ENCODE measurements at regions not wholly inside any gene's neighbourhood (a gene's known extent, or its start where the extent isn't known, plus 50 kb on each side); places are given as distances from the start of the nearest gene placed in this dataset.
"Not testable (repeated sequence)": the region's sequence is repeated elsewhere in the genome, so short reads cannot be mapped to it uniquely, and the experiment has no call there.

- DNase-seq (ENCODE audit: low read depth, low spot score), result no peak
- in situ Hi-C loops (cut with HindIII; ENCODE audit: low sequenced_read_pairs), result loop anchor here (25.0 kb wide), 1 partner anchor 103 kb away; the partner anchor contains the start of gene MFGE8
- no peak for TF ChIP-seq CTCF (IDR thresholded peaks at IDR 0.05; ENCODE audit: low read depth, low read length)
- no peak overlapping the region for H3K4me3 ChIP-seq (ENCODE audit: low read depth, low read length)
These were observed 72.7 kb upstream of the ABHD2 start for GRCh38 chr15:89015412-89016097.

DNA sequence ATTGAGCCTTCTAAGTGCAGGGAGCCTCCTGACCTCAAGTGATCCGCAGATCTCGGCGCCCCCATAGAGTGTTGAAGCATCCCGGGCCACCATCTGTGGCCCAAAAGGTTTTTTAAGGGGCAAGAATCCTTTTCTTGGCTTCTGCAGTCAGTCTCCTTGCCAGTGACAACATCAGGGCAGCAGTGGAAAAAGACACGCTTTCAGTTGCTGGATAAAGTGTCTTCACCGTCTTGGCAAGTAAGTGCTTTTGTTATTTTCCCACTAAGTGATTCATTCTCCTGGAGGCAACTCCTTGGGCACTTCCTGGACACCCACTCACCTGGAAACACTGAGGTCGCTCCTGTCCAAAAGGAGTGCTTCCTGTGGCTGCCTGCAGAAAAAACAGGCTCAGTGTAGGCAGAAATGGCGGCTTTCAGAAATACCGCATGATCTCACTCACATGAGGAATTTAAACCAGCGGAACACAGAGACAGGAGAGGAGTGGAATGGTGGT is 71.7 kb upstream of the ABHD2 start:
- in situ Hi-C loops (cut with HindIII; ENCODE audit: low sequenced_read_pairs), result loop anchor here (25.0 kb wide), 1 partner anchor 104 kb away; the partner anchor contains the start of gene MFGE8
- H3K4me3 ChIP-seq (ENCODE audit: low read depth, low read length), result no peak overlapping the region
- DNase-seq (ENCODE audit: low read depth, low spot score), result peak; percentile 10
- no peak for TF ChIP-seq CTCF (IDR thresholded peaks at IDR 0.05; ENCODE audit: low read depth, low read length)

- TF ChIP-seq CTCF (IDR thresholded peaks at IDR 0.05; ENCODE audit: low read depth, low read length), result peak; percentile 92
- in situ Hi-C loops (cut with HindIII; ENCODE audit: low sequenced_read_pairs), result loop anchor here (25.0 kb wide), 1 partner anchor 105 kb away; the partner anchor contains the start of gene MFGE8
- peak overlapping the region; percentile 36 for H3K4me3 ChIP-seq (ENCODE audit: low read depth, low read length)
- peak; percentile 70 for DNase-seq (ENCODE audit: low read depth, low spot score)
These were observed 70.7 kb upstream of the ABHD2 start for GRCh38 chr15:89017370-89018066.

DNA sequence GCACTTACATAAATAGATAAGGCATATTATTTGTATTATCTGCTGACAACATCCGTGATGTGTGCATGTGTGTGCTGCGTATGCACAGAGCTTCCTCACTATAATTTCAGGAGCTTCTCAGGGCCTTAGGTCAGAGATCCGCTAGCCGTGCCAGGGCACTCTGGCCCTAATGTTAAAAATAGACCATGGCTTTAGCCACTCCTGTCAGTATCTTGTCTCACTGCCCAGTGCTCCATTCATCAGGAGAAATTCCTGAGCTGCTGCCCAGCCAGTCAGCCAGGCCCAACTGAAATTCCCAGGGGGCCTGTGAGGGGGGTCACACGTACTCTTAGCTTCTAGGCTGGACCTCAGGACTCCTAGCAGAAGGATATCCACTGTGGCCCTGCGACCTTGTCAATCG is 70.0 kb upstream of the ABHD2 start:
- no peak for DNase-seq (ENCODE audit: low read depth, low spot score)
- H3K4me3 ChIP-seq (ENCODE audit: low read depth, low read length), result no peak overlapping the region
- TF ChIP-seq CTCF (IDR thresholded peaks at IDR 0.05; ENCODE audit: low read depth, low read length), result no peak
- in situ Hi-C loops (cut with HindIII; ENCODE audit: low sequenced_read_pairs), result loop anchor here (25.0 kb wide), 1 partner anchor 106 kb away; the partner anchor contains the start of gene MFGE8

DNA sequence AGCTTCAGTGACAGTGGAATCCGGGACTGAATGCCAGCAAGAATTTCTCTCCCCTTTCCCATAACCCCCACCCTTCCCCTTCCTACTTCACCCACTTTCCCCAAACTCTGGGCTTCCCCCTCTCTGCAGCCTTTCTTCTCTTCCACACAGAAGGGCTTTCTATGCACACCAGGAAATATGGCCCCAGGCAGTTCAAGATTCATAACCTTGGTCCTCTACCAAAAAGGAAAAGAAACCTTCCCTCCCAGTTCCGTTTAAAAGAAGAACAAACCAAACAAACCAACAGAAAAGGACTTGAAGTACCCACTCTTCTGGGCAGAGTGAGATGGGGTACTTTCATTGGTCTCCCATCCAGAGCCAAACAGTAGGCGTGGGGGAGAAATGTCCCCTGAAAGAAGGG is 68.8 kb upstream of the ABHD2 start:
- TF ChIP-seq CTCF (IDR thresholded peaks at IDR 0.05; ENCODE audit: low read depth, low read length), result no peak
- no peak overlapping the region for H3K4me3 ChIP-seq (ENCODE audit: low read depth, low read length)
- DNase-seq (ENCODE audit: low read depth, low spot score), result no peak
- in situ Hi-C loops (cut with HindIII; ENCODE audit: low sequenced_read_pairs), result loop anchor here (25.0 kb wide), 1 partner anchor 107 kb away; the partner anchor contains the start of gene MFGE8

GRCh38 chr15:89021224-89021623 is 67.0 kb upstream of the ABHD2 start:
- in situ Hi-C loops (cut with HindIII; ENCODE audit: low sequenced_read_pairs), result loop anchor here (25.0 kb wide), 1 partner anchor 109 kb away; the partner anchor contains the start of gene MFGE8
- H3K4me3 ChIP-seq (ENCODE audit: low read depth, low read length), result no peak overlapping the region
- DNase-seq (ENCODE audit: low read depth, low spot score), result no peak
- TF ChIP-seq CTCF (IDR thresholded peaks at IDR 0.05; ENCODE audit: low read depth, low read length), result no peak

DNA sequence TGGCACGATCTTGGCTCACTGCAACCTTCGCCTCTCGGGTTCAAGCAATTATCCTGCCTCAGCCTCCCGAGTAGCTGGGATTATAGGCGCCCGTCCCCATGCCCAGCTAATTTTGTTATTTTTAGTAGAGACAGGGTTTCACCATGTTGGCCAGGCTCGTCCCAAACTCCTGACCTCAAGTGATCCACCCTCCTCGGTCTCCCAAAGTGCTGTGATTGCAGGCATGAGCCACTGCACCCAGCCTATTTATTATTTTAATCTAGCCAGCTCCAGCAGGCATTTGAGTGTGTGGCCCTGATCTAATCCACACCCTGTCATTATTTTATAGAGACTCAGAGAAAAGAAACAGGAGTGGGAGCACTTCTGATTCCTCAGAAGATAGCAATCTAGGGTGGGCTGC is 66.4 kb upstream of the ABHD2 start:
- not testable (repeated sequence) for DNase-seq (ENCODE audit: low read depth, low spot score); H3K4me3 ChIP-seq (ENCODE audit: low read depth, low read length)
- in situ Hi-C loops (cut with HindIII; ENCODE audit: low sequenced_read_pairs), result loop anchor here (25.0 kb wide), 1 partner anchor 110 kb away; the partner anchor contains the start of gene MFGE8

All from astrocyte of the spinal cord (primary cell).